CD14-positive monocyte (primary cell): ENCODE measurements at regions not wholly inside any gene's neighbourhood (a gene's known extent, or its start where the extent isn't known, plus 50 kb on each side); places are given as distances from the start of the nearest gene placed in this dataset.

Experiments
- DNase-seq, 3 donors: peaks; one replicate each; pipeline ENCODE4 v3.0.0-alpha.2; 2011 to 2022
- H2AFZ ChIP-seq: 2 replicates; pipeline ENCODE4 v1.6.0; 2012; ENCODE audit warnings: mild to moderate bottlenecking, low read depth, low read length, inconsistent platforms; ENCODE audit not compliant: insufficient read depth, poor library complexity, severe bottlenecking
- H3K27ac ChIP-seq, 2 donors: 1 replicate in 1 of 2; 2 replicates in 1 of 2; pipeline ENCODE4 v1.5.1; 2012 to 2013; ENCODE audit warnings: low read length in 2 of 2, control low read depth in 1 of 2, inconsistent platforms in 1 of 2, low read depth in 1 of 2, mild to moderate bottlenecking in 1 of 2
- H3K27me3 ChIP-seq, 2 donors: one replicate each; pipeline versions ENCODE4 v1.6.0 to v1.6.1; 2011 to 2013; ENCODE audit warnings: low read length in 2 of 2; ENCODE audit not compliant: control insufficient read depth in 2 of 2, insufficient read depth in 2 of 2
- H3K36me3 ChIP-seq, 2 donors: replicated peaks in 1 of 2; 1 replicate in 1 of 2; 2 replicates in 1 of 2; pipeline versions ENCODE4 v1.5.1 to v1.6.1; 2012 to 2013; ENCODE audit warnings: low read length in 2 of 2, control low read depth in 1 of 2, inconsistent platforms in 1 of 2, mild to moderate bottlenecking in 1 of 2; ENCODE audit not compliant: insufficient read depth in 2 of 2, control insufficient read depth in 1 of 2
- H3K4me1 ChIP-seq, 2 donors: 1 replicate in 1 of 2; 2 replicates in 1 of 2; pipeline versions ENCODE4 v1.5.1 to v1.6.1; 2012 to 2013; ENCODE audit warnings: low read length in 2 of 2, control low read depth in 1 of 2, inconsistent platforms in 1 of 2, mild to moderate bottlenecking in 1 of 2, moderate library complexity in 1 of 2; ENCODE audit not compliant: insufficient read depth in 2 of 2, control insufficient read depth in 1 of 2
- H3K4me2 ChIP-seq: replicated peaks from 2 replicates; pipeline ENCODE3; 2012; ENCODE audit warnings: low read length, moderate library complexity, mild to moderate bottlenecking; ENCODE audit not compliant: poor library complexity, severe bottlenecking; ENCODE audit errors: extremely low read depth
- H3K4me3 ChIP-seq, 3 experiments: fragments of 200-600 bp in 1 of 3; sonication (generic) in 1 of 3; replicated peaks in 1 of 3; 1 replicate in 2 of 3; 2 replicates in 1 of 3; pipeline ENCODE4 v1.5.1; 2011 to 2013; ENCODE audit warnings: low read length in 3 of 3, mild to moderate bottlenecking in 3 of 3, control low read depth in 2 of 3, low read depth in 2 of 3, inconsistent platforms in 1 of 3, moderate library complexity in 1 of 3
- H3K79me2 ChIP-seq: 2 replicates; pipeline ENCODE4 v1.6.0; 2012; ENCODE audit warnings: mild to moderate bottlenecking, control low read depth, inconsistent platforms, low read length, moderate library complexity; ENCODE audit not compliant: insufficient read depth
- H3K9ac ChIP-seq: 2 replicates; pipeline ENCODE4 v1.6.0; 2017; ENCODE audit warnings: low read length, mild to moderate bottlenecking; ENCODE audit not compliant: insufficient read depth, poor library complexity, severe bottlenecking
- H3K9me3 ChIP-seq, 2 donors: replicated peaks in 1 of 2; 1 replicate in 1 of 2; 2 replicates in 1 of 2; pipeline versions ENCODE4 v1.5.1 to v1.6.1; 2012 to 2013; ENCODE audit warnings: low read length in 2 of 2, control low read depth in 1 of 2; ENCODE audit not compliant: control insufficient read depth in 1 of 2, insufficient read depth in 1 of 2
- H4K20me1 ChIP-seq: 2 replicates; pipeline ENCODE4 v1.6.0; 2012; ENCODE audit warnings: mild to moderate bottlenecking, low read length, control low read depth, moderate library complexity; ENCODE audit not compliant: insufficient read depth
- H3K27ac Mint-ChIP-seq, 7 donors: one replicate each; pipeline ENCODE4 v1.8.0; 2020; ENCODE audit warnings: mild to moderate bottlenecking in 7 of 7, mixed read lengths in 7 of 7, moderate library complexity in 6 of 7, inconsistent platforms in 2 of 7
- H3K27me3 Mint-ChIP-seq, 3 donors: one replicate each; pipeline ENCODE4 v1.8.0; 2021 to 2022; ENCODE audit warnings: low read depth in 3 of 3, mild to moderate bottlenecking in 3 of 3, mixed read lengths in 3 of 3, moderate library complexity in 3 of 3, inconsistent platforms in 1 of 3
- H3K36me3 Mint-ChIP-seq, 2 donors: one replicate each; pipeline ENCODE4 v1.8.0; 2020; ENCODE audit warnings: mixed read lengths in 2 of 2, inconsistent platforms in 1 of 2, mild to moderate bottlenecking in 1 of 2
- H3K4me1 Mint-ChIP-seq: one replicate; pipeline ENCODE4 v1.8.0; 2020; ENCODE audit warnings: mild to moderate bottlenecking, mixed read lengths
- H3K4me3 Mint-ChIP-seq, 2 donors: one replicate each; pipeline ENCODE4 v1.8.0; 2020; ENCODE audit warnings: mild to moderate bottlenecking in 2 of 2, mixed read lengths in 2 of 2, moderate library complexity in 1 of 2
- H3K9me3 Mint-ChIP-seq, 7 donors: one replicate each; pipeline ENCODE4 v1.8.0; 2020 to 2022; ENCODE audit warnings: mixed read lengths in 7 of 7, mild to moderate bottlenecking in 6 of 7, moderate library complexity in 6 of 7, inconsistent platforms in 2 of 7
- whole genome bisulfite sequencing: methylation state at CpG from one replicate; pipeline ENCODE4 v1.1.5; 2013; ENCODE audit warnings: missing lambda C conversion rate; ENCODE audit not compliant: insufficient coverage; 5-methylcytosine and 5-hydroxymethylcytosine counted together
- intact Hi-C, 2 donors: fragments of 100-400 bp; cut with micrococcal nuclease; formaldehyde crosslinking; loops; one replicate each; pipeline versions ENCODE4 v1.15.0 to v1.15.1; 2023
- TF ChIP-seq, protein P1 (sequence below): fragments of 200-600 bp; IDR thresholded peaks from one replicate; pipeline ENCODE4 v1.8.0; 2022; ENCODE audit warnings: antibody characterized with exemption, mild to moderate bottlenecking

DNA sequence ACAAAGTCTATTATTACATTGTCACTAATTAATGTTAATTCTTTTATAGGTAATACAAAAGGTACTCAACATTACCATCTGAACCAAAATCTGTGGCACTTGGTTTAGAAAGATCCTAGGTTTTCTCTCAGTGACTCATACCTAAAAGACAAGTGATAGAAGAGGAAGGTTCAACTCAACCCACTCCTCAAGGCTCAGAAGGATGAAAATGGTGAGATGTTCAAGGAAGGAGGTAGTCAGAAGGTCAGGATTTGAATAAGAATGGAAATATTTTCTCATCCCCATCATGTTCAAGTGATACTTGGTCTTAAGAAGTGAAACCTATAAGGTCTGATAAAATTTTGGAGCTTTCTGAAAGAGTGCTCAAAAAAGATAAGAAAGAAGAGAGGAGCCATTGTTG is 86.4 kb upstream of the FBXO11 start:
- TF ChIP-seq, protein P1, sequence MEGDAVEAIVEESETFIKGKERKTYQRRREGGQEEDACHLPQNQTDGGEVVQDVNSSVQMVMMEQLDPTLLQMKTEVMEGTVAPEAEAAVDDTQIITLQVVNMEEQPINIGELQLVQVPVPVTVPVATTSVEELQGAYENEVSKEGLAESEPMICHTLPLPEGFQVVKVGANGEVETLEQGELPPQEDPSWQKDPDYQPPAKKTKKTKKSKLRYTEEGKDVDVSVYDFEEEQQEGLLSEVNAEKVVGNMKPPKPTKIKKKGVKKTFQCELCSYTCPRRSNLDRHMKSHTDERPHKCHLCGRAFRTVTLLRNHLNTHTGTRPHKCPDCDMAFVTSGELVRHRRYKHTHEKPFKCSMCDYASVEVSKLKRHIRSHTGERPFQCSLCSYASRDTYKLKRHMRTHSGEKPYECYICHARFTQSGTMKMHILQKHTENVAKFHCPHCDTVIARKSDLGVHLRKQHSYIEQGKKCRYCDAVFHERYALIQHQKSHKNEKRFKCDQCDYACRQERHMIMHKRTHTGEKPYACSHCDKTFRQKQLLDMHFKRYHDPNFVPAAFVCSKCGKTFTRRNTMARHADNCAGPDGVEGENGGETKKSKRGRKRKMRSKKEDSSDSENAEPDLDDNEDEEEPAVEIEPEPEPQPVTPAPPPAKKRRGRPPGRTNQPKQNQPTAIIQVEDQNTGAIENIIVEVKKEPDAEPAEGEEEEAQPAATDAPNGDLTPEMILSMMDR = no peak
- peaks cover 0 to 1% (median 0%) of the 10 kb centered on the region in 3 donors for H3K27me3 Mint-ChIP-seq
- H3K27ac ChIP-seq = no peak overlapping the region

DNA sequence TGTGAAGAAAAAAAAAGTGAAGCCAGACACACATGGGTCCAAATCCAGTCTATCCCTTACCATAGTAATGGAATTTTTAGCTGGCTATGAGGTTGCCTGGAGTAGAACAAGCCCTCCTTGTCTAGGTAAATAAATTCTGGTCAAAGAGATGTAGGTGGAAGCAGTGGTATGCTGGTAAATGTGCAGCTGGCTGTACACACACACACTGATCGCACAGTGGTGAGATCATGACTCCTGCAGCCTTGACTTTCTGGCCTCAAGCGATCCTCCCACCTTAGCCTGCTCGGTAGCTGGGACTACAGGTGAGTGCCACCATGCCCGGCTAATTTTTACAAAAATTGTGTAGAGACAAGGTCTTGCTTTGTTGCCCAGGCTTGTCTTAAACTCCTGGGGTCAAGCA is 90.5 kb upstream of the FBXO11 start:
- DNase-seq = no peak
- Mint-ChIP-seq H3K9me3 (peaks cover 0 to 2% (median 0%) of the 10 kb centered on the region in 7 donors), H3K4me1 (no peaks in the 10 kb centered on the region), H3K27ac (no peak overlapping the region), H3K36me3 (no peaks in the 10 kb centered on the region), H3K27me3 (peaks cover 0 to 2% (median 0%) of the 10 kb centered on the region in 3 donors), H3K4me3 (no peak overlapping the region)
- Histone ChIP-seq H3K27ac (no peak overlapping the region), H4K20me1 (no peaks in the 10 kb centered on the region), H3K4me1 (no peaks in the 10 kb centered on the region), H3K79me2 (no peaks in the 10 kb centered on the region), H3K9me3 (no peaks in the 10 kb centered on the region), H3K36me3 (no peaks in the 10 kb centered on the region), H3K4me2 (no peak overlapping the region), H3K27me3 (no peaks in the 10 kb centered on the region), H2AFZ (no peak overlapping the region), H3K4me3 (no peak overlapping the region), H3K9ac (no peak overlapping the region)
- TF ChIP-seq, protein P1 = no peak
- WGBS = 97% methylated on average over 3 of the region's 4 CpGs
- intact Hi-C loops = no loop called here

More for the DNA sequence above, 86.4 kb upstream of the FBXO11 start:
- no peak overlapping the region for H3K4me3 Mint-ChIP-seq
- no peaks in the 10 kb centered on the region for H3K79me2 ChIP-seq
- DNase-seq = no peak
- H2AFZ ChIP-seq = no peak overlapping the region
- no peaks in the 10 kb centered on the region for H3K36me3 Mint-ChIP-seq
- no peaks in the 10 kb centered on the region for H3K9me3 ChIP-seq
- H3K9me3 Mint-ChIP-seq = peaks cover 0 to 2% (median 0%) of the 10 kb centered on the region in 7 donors
- no peak overlapping the region for H3K4me3 ChIP-seq
- H3K4me1 ChIP-seq = no peaks in the 10 kb centered on the region
- H3K36me3 ChIP-seq = no peaks in the 10 kb centered on the region
- no peak overlapping the region for H3K4me2 ChIP-seq
- H4K20me1 ChIP-seq = no peaks in the 10 kb centered on the region
- no peaks in the 10 kb centered on the region for H3K27me3 ChIP-seq
- no peaks in the 10 kb centered on the region for H3K4me1 Mint-ChIP-seq
- intact Hi-C loops = no loop called here
- H3K27ac Mint-ChIP-seq = no peak overlapping the region
- H3K9ac ChIP-seq = no peak overlapping the region
